A549 (cell line): ENCODE measurements at regions not wholly inside any gene's neighbourhood (a gene's known extent, or its start where the extent isn't known, plus 50 kb on each side); places are given as distances from the start of the nearest gene placed in this dataset.

ENCODE experiments used
- ATAC-seq, 2 experiments: fragments of 200-7000 bp in 1 of 2; fragments of >200 bp in 1 of 2; cut with Nextera tagmentation in 1 of 2; cut with Tn5 transposase in 1 of 2; 3 replicates each; pipeline versions ENCODE4 v1.8.0 to v1.9.1; 2018 to 2020; ENCODE audit warnings: mild to moderate bottlenecking in 1 of 2, moderate library complexity in 1 of 2
- CTCF ChIA-PET: fragments of 300-600 bp; sonication (Branson Sonifier 250); formaldehyde crosslinking; extraction: SDS; loops from one replicate; lab custom pipeline; 2021; ENCODE audit warnings: antibody characterized with exemption, inconsistent platforms; lab: Yijun Ruan, JAX
- POLR2A ChIA-PET: fragments of 350-600 bp; formaldehyde crosslinking; extraction: SDS; loops from one replicate; lab custom pipeline; 2021; ENCODE audit warnings: antibody characterized with exemption, inconsistent platforms; lab: Yijun Ruan, JAX
- DNase-seq, 2 experiments: peaks; one replicate each; pipeline versions ENCODE4 v3.0.0 to v3.0.0-alpha.2; 2011 to 2016; ENCODE audit warnings: low read depth in 1 of 2, low spot score in 1 of 2
- FAIRE-seq: peaks from 2 replicates; lab custom pipeline; 2011; peaks lifted over from hg19 to GRCh38; lab: Jason Lieb, UNC
- H3K27ac ChIP-seq, 2 experiments: fragments of >200 bp; sonication (Bioruptor Twin); formaldehyde crosslinking; 3 replicates each; pipeline ENCODE4 v1.5.1; 2016 to 2017
- H3K4me1 ChIP-seq: fragments of >200 bp; sonication (Bioruptor Twin); formaldehyde crosslinking; 3 replicates; pipeline ENCODE4 v1.6.1; 2016
- H3K4me2 ChIP-seq: fragments of >200 bp; sonication (Bioruptor Twin); formaldehyde crosslinking; 3 replicates; pipeline ENCODE4 v1.6.1; 2016
- H3K4me3 ChIP-seq: fragments of >200 bp; sonication (Bioruptor Twin); formaldehyde crosslinking; 3 replicates; pipeline ENCODE4 v1.5.1; 2016
- H3K9me3 ChIP-seq: fragments of >200 bp; sonication (Bioruptor Twin); formaldehyde crosslinking; 3 replicates; pipeline ENCODE4 v1.6.1; 2016
- CHD2 ChIP-seq: fragments of 150-350 bp; IDR thresholded peaks from 2 replicates; pipeline ENCODE4 v1.6.1; 2014; ENCODE audit warnings: low read length; ENCODE audit not compliant: partially characterized antibody
- CHD4 ChIP-seq: fragments of 200-600 bp; sonication (generic); IDR thresholded peaks from 2 replicates; pipeline ENCODE4 v1.6.1; 2016; ENCODE audit warnings: antibody characterized with exemption, mild to moderate bottlenecking, borderline replicate concordance
- EHF ChIP-seq: fragments of 250-450 bp; sonication (Bioruptor Pico); IDR thresholded peaks from 2 replicates; pipeline ENCODE4 v1.5.0; 2020; ENCODE audit warnings: mild to moderate bottlenecking
- EHMT2 ChIP-seq: fragments of 200-600 bp; sonication (generic); IDR thresholded peaks from 2 replicates; pipeline ENCODE4 v1.6.1; 2016; ENCODE audit warnings: antibody characterized with exemption, low read depth, mild to moderate bottlenecking, moderate library complexity
- FOXS1 ChIP-seq: fragments of 250-450 bp; sonication (Bioruptor Pico); IDR thresholded peaks from 2 replicates; pipeline ENCODE4 v1.5.0; 2020; ENCODE audit warnings: mild to moderate bottlenecking, moderate library complexity
- GATA3 ChIP-seq: IDR thresholded peaks from 2 replicates; pipeline ENCODE4 v1.6.1; 2012; ENCODE audit warnings: borderline replicate concordance
- HEYL ChIP-seq: fragments of 250-450 bp; sonication (Bioruptor Pico); IDR thresholded peaks from 2 replicates; pipeline ENCODE4 v1.8.0; 2021; ENCODE audit warnings: mild to moderate bottlenecking, moderate library complexity
- HMGXB4 ChIP-seq: fragments of 250-450 bp; sonication (Bioruptor Pico); IDR thresholded peaks from 2 replicates; pipeline ENCODE4 v1.5.0; 2021; ENCODE audit warnings: mild to moderate bottlenecking, moderate library complexity, borderline replicate concordance
- HOXA7 ChIP-seq: fragments of 250-450 bp; sonication (Bioruptor Pico); IDR thresholded peaks from 2 replicates; pipeline ENCODE4 v1.5.0; 2020; ENCODE audit warnings: mild to moderate bottlenecking, moderate library complexity
- HOXB13 ChIP-seq: fragments of 250-450 bp; sonication (Bioruptor Pico); IDR thresholded peaks from 2 replicates; pipeline ENCODE4 v1.5.0; 2020; ENCODE audit warnings: low read depth, mild to moderate bottlenecking, moderate library complexity
- KDM1A ChIP-seq: fragments of 200-600 bp; sonication (generic); IDR thresholded peaks from 2 replicates; pipeline ENCODE4 v1.6.1; 2016; ENCODE audit warnings: low read depth, mild to moderate bottlenecking
- NR3C1 ChIP-seq: fragments of >200 bp; sonication (Bioruptor Twin); formaldehyde crosslinking; IDR thresholded peaks from 3 replicates; pipeline ENCODE4 v1.6.1; 2017
- POLR2A ChIP-seq: IDR thresholded peaks from 2 replicates; pipeline ENCODE4 v1.6.1; 2012; ENCODE audit warnings: mild to moderate bottlenecking, low read length
- REST ChIP-seq: fragments of 200-600 bp; sonication (generic); IDR thresholded peaks from 2 replicates; pipeline ENCODE4 v1.6.1; 2016; ENCODE audit warnings: antibody characterized with exemption, mild to moderate bottlenecking, moderate library complexity
- TFCP2L1 ChIP-seq: fragments of 250-450 bp; sonication (Bioruptor Pico); IDR thresholded peaks from 2 replicates; pipeline ENCODE4 v1.5.0; 2021; ENCODE audit warnings: mild to moderate bottlenecking
- ZC3H11A ChIP-seq: fragments of 450-650 bp; IDR thresholded peaks from 2 replicates; pipeline ENCODE4 v1.6.1; 2014; ENCODE audit warnings: antibody characterized with exemption, mild to moderate bottlenecking
- ZNF302 ChIP-seq: fragments of 250-450 bp; sonication (Bioruptor Pico); IDR thresholded peaks from 2 replicates; pipeline ENCODE4 v1.9.0; 2021; ENCODE audit warnings: inconsistent platforms, mild to moderate bottlenecking, moderate library complexity
- WGBS: methylation state at CpG from one replicate; pipeline ENCODE4 v1.1.6; 2017; ENCODE audit errors: missing lambda C conversion rate; 5-methylcytosine and 5-hydroxymethylcytosine counted together
- TF ChIP-seq, protein P1 (sequence below): fragments of 150-350 bp; IDR thresholded peaks from 2 replicates; pipeline ENCODE4 v1.6.1; 2014; ENCODE audit warnings: low read depth, mild to moderate bottlenecking, low read length

GRCh38 chr6:88342336-88342735 is 176.2 kb upstream of the CNR1 start:
- TF ChIP-seq POLR2A, result no peak
- no peak for TF ChIP-seq HEYL (CRISPR knock-in tag)
- no peak for TF ChIP-seq EHMT2
- TF ChIP-seq HOXB13 (CRISPR knock-in tag), result no peak
- TF ChIP-seq CHD2, result no peak
- TF ChIP-seq, all 56 proteins: peak for 0
- Histone ChIP-seq H3K27ac (no peak overlapping the region), H3K4me2 (no peak overlapping the region), H3K9me3 (no peaks in the 10 kb centered on the region), H3K4me1 (no peaks in the 10 kb centered on the region), H3K4me3 (no peak overlapping the region)
- FAIRE-seq, result no peak
- ATAC-seq, result no peak
- DNase-seq, result no peak
- CTCF ChIA-PET, result interaction anchor here (0.6 kb wide), 1 partner anchor 182 kb away, joined by 4 read pairs; no protein-coding TSS in a partner anchor
- WGBS, result 45% methylated on average over 3 of the region's 3 CpGs
- POLR2A ChIA-PET, result no interaction called here

DNA sequence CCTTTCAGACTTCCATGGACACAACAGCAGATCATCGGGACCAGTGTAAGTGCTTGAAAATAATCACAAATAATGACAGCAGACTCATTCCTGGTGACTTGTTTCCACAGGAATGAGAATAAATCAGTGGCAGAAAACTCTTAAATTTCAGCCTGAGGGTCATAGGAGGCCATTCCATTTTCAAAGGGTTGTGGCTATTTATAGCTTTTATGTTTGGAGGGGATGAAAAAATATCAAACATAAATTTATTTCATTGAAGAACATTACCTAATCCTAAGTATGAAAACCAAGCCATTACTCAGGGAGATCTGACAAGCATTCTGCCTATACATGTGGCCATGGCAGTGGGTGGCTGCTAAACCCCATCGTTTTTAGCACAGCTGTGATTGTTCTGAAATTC is 173.6 kb upstream of the CNR1 start:
- no peak for FAIRE-seq
- 15% methylated on average over 2 of the region's 2 CpGs for WGBS
- H3K4me2 ChIP-seq, result no peak overlapping the region

More for the DNA sequence above, 173.6 kb upstream of the CNR1 start:
- ChIA-PET POLR2A (no interaction called here), CTCF (no interaction called here)
- DNase-seq (no peak), ATAC-seq (no peak)
- no peak overlapping the region for H3K4me3 ChIP-seq
- H3K9me3 ChIP-seq, result no peaks in the 10 kb centered on the region
- H3K4me1 ChIP-seq, result no peaks in the 10 kb centered on the region
- H3K27ac ChIP-seq, result no peak overlapping the region
- no peak for TF ChIP-seq ZC3H11A
- no peak for TF ChIP-seq GATA3
- TF ChIP-seq FOXS1 (CRISPR knock-in tag), result no peak
- TF ChIP-seq EHF (CRISPR knock-in tag), result no peak
- TF ChIP-seq NR3C1, result no peak
- TF ChIP-seq KDM1A, result no peak
- no peak for TF ChIP-seq HMGXB4 (CRISPR knock-in tag)
- TF ChIP-seq, protein P1, sequence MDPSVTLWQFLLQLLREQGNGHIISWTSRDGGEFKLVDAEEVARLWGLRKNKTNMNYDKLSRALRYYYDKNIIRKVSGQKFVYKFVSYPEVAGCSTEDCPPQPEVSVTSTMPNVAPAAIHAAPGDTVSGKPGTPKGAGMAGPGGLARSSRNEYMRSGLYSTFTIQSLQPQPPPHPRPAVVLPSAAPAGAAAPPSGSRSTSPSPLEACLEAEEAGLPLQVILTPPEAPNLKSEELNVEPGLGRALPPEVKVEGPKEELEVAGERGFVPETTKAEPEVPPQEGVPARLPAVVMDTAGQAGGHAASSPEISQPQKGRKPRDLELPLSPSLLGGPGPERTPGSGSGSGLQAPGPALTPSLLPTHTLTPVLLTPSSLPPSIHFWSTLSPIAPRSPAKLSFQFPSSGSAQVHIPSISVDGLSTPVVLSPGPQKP, result no peak
- TF ChIP-seq REST, result no peak
- no peak for TF ChIP-seq CHD4
- TF ChIP-seq HOXA7 (CRISPR knock-in tag), result no peak
- no peak for TF ChIP-seq ZNF302 (CRISPR knock-in tag)
- no peak for TF ChIP-seq TFCP2L1 (CRISPR knock-in tag)
- TF ChIP-seq POLR2A, result no peak
